Smooth muscle cell (in vitro differentiated cells): ENCODE measurements at regions not wholly inside any gene's neighbourhood (a gene's known extent, or its start where the extent isn't known, plus 50 kb on each side); places are given as distances from the start of the nearest gene placed in this dataset.

Experiments
- DNase-seq: peaks from one replicate; lab custom pipeline; 2025; ENCODE audit not compliant: unreplicated experiment; lab: John Stamatoyannopoulos, UW
- H2AFZ ChIP-seq: fragments of 200-600 bp; sonication (generic); 2 replicates; pipeline ENCODE4 v1.6.0; 2016; ENCODE audit warnings: antibody characterized with exemption, low read depth, mild to moderate bottlenecking
- H3F3A ChIP-seq: fragments of 200-600 bp; sonication (generic); 2 replicates; pipeline ENCODE4 v1.6.0; 2017; ENCODE audit warnings: antibody characterized with exemption, low read depth
- H3K27ac ChIP-seq: fragments of 200-600 bp; sonication (generic); 2 replicates; pipeline ENCODE4 v1.5.1; 2016; ENCODE audit warnings: low read depth, mild to moderate bottlenecking
- H3K27me3 ChIP-seq: fragments of 200-600 bp; sonication (generic); 2 replicates; pipeline ENCODE4 v1.6.1; 2016; ENCODE audit warnings: low read depth, mild to moderate bottlenecking
- H3K36me3 ChIP-seq: fragments of 200-600 bp; sonication (generic); 2 replicates; pipeline ENCODE4 v1.5.1; 2016; ENCODE audit warnings: low read depth
- H3K4me1 ChIP-seq: fragments of 200-600 bp; sonication (generic); 2 replicates; pipeline ENCODE4 v1.5.1; 2016; ENCODE audit warnings: low read depth
- H3K4me2 ChIP-seq: fragments of 200-600 bp; sonication (generic); 2 replicates; pipeline ENCODE4 v1.6.0; 2016; ENCODE audit warnings: mild to moderate bottlenecking
- H3K4me3 ChIP-seq: fragments of 200-600 bp; sonication (generic); 2 replicates; pipeline ENCODE4 v1.5.1; 2016; ENCODE audit warnings: mild to moderate bottlenecking
- H3K79me2 ChIP-seq: fragments of 200-600 bp; sonication (generic); 2 replicates; pipeline ENCODE4 v1.6.0; 2016; ENCODE audit warnings: low read depth, mild to moderate bottlenecking
- H3K9ac ChIP-seq: fragments of 200-600 bp; sonication (generic); 2 replicates; pipeline ENCODE4 v1.6.0; 2016; ENCODE audit warnings: low read depth
- H3K9me3 ChIP-seq: fragments of 200-600 bp; sonication (generic); replicated peaks from 2 replicates; pipeline ENCODE4 v1.5.1; 2016; ENCODE audit warnings: low read depth
- H4K20me1 ChIP-seq: fragments of 200-600 bp; sonication (generic); 2 replicates; pipeline ENCODE4 v1.6.0; 2016; ENCODE audit warnings: low read depth
- CTCF ChIP-seq: fragments of 200-600 bp; sonication (generic); IDR thresholded peaks from 2 replicates; pipeline ENCODE4 v1.5.1; 2017; ENCODE audit warnings: borderline replicate concordance, mild to moderate bottlenecking, antibody characterized with exemption; ENCODE audit not compliant: insufficient read depth, poor library complexity, severe bottlenecking
- WGBS: methylation state at CpG from one replicate; pipeline ENCODE4 v1.1.7; 2016; ENCODE audit warnings: low lambda C conversion rate; 5-methylcytosine and 5-hydroxymethylcytosine counted together

GRCh38 chr6:77026341-77026740, 436.9 kb downstream of the HTR1B start:
- Histone ChIP-seq H3K27me3 (no peaks in the 10 kb centered on the region), H3K9ac (no peak overlapping the region), H4K20me1 (no peaks in the 10 kb centered on the region), H3K4me1 (no peaks in the 10 kb centered on the region), H3K4me3 (no peak overlapping the region), H2AFZ (no peak overlapping the region), H3K79me2 (no peaks in the 10 kb centered on the region), H3F3A (no peaks in the 10 kb centered on the region), H3K9me3 (no peaks in the 10 kb centered on the region), H3K4me2 (no peak overlapping the region), H3K36me3 (no peaks in the 10 kb centered on the region), H3K27ac (no peak overlapping the region)
- DNase-seq, result no peak
- no peak for TF ChIP-seq CTCF
- 69% methylated on average over 2 of the region's 2 CpGs for WGBS

GRCh38 chr6:77025736-77026223, 437.5 kb downstream of the HTR1B start:
- Histone ChIP-seq H3K9me3 (no peaks in the 10 kb centered on the region), H4K20me1 (no peaks in the 10 kb centered on the region), H3K9ac (no peak overlapping the region), H3F3A (no peaks in the 10 kb centered on the region), H3K27ac (no peak overlapping the region), H3K4me1 (no peaks in the 10 kb centered on the region), H3K36me3 (no peaks in the 10 kb centered on the region), H2AFZ (no peak overlapping the region), H3K27me3 (no peaks in the 10 kb centered on the region), H3K4me3 (no peak overlapping the region), H3K4me2 (no peak overlapping the region), H3K79me2 (no peaks in the 10 kb centered on the region)
- TF ChIP-seq CTCF, result no peak
- no peak for DNase-seq
- WGBS, result 80% methylated on average over 3 of the region's 3 CpGs

- no peak for DNase-seq
- H2AFZ ChIP-seq, result no peak overlapping the region
- no peak overlapping the region for H3K9ac ChIP-seq
- no peaks in the 10 kb centered on the region for H3K4me1 ChIP-seq
- TF ChIP-seq CTCF, result no peak
- no peaks in the 10 kb centered on the region for H3K9me3 ChIP-seq
- H3K36me3 ChIP-seq, result no peaks in the 10 kb centered on the region
- H3K4me2 ChIP-seq, result no peak overlapping the region
- H3K27me3 ChIP-seq, result no peaks in the 10 kb centered on the region
- no peaks in the 10 kb centered on the region for H4K20me1 ChIP-seq
- no peak overlapping the region for H3K4me3 ChIP-seq
- WGBS, result 66% methylated on average over 5 of the region's 5 CpGs
- H3K79me2 ChIP-seq, result no peaks in the 10 kb centered on the region
- H3K27ac ChIP-seq, result no peak overlapping the region
- no peaks in the 10 kb centered on the region for H3F3A ChIP-seq
Observed at GRCh38 chr6:77021778-77022177, 441.5 kb downstream of the HTR1B start.

- Histone ChIP-seq H3K4me3 (no peak overlapping the region), H3K9ac (no peak overlapping the region), H3K79me2 (no peaks in the 10 kb centered on the region), H3K27ac (no peak overlapping the region), H2AFZ (no peak overlapping the region), H3K36me3 (no peaks in the 10 kb centered on the region), H4K20me1 (no peaks in the 10 kb centered on the region), H3K27me3 (no peaks in the 10 kb centered on the region), H3F3A (no peaks in the 10 kb centered on the region), H3K9me3 (no peaks in the 10 kb centered on the region), H3K4me1 (no peaks in the 10 kb centered on the region), H3K4me2 (no peak overlapping the region)
- DNase-seq, result no peak
- no peak for TF ChIP-seq CTCF
Observed at GRCh38 chr6:77021232-77021631, 442.1 kb downstream of the HTR1B start.
